Cerebellar cortex (tissue), 1 donor: ENCODE measurements at regions not wholly inside any gene's neighbourhood (a gene's known extent, or its start where the extent isn't known, plus 50 kb on each side); places are given as distances from the start of the nearest gene placed in this dataset.
A peak's percentile ranks its signal among the peaks of the same experiment; 100 is the strongest.

Experiments
- DNase-seq: peaks from one replicate; pipeline ENCODE4 v3.0.0-alpha.2; 2015; ENCODE audit warnings: low spot score

GRCh38 chr3:28099296-28099695 lies 142.1 kb upstream of the CMC1 start:
- no peak for DNase-seq

GRCh38 chr3:28101705-28102104 lies 139.7 kb upstream of the CMC1 start:
- DNase-seq, result no peak

GRCh38 chr3:28103861-28104260 lies 137.6 kb upstream of the CMC1 start:
- DNase-seq, result peak; percentile 96

- DNase-seq, result peak; percentile 88
Observed at GRCh38 chr3:28104896-28105534, 136.4 kb upstream of the CMC1 start.

- DNase-seq, result no peak
Observed at GRCh38 chr3:28109829-28110228, 131.6 kb upstream of the CMC1 start.

- DNase-seq, result peak; percentile 70
Observed at GRCh38 chr3:28110869-28111268, 130.6 kb upstream of the CMC1 start.

GRCh38 chr3:28114893-28115292 lies 126.5 kb upstream of the CMC1 start:
- no peak for DNase-seq

- DNase-seq, result no peak
Observed at GRCh38 chr3:28115316-28115715, 126.1 kb upstream of the CMC1 start.

GRCh38 chr3:28117598-28117997 lies 123.8 kb upstream of the CMC1 start:
- DNase-seq, result no peak

GRCh38 chr3:28118087-28118486 lies 123.3 kb upstream of the CMC1 start:
- DNase-seq, result no peak

- DNase-seq, result no peak
Observed at GRCh38 chr3:28122227-28122626, 119.2 kb upstream of the CMC1 start.

- no peak for DNase-seq
Observed at GRCh38 chr3:28124882-28125281, 116.5 kb upstream of the CMC1 start.

GRCh38 chr3:28125342-28125741 lies 116.1 kb upstream of the CMC1 start:
- no peak for DNase-seq

GRCh38 chr3:28130836-28131235 lies 110.6 kb upstream of the CMC1 start:
- no peak for DNase-seq

- DNase-seq, result no peak
Observed at GRCh38 chr3:28132941-28133340, 108.5 kb upstream of the CMC1 start.

- no peak for DNase-seq
Observed at GRCh38 chr3:28134198-28134597, 107.2 kb upstream of the CMC1 start.

GRCh38 chr3:28134792-28135375 lies 106.5 kb upstream of the CMC1 start:
- no peak for DNase-seq

GRCh38 chr3:28136607-28137216 lies 104.7 kb upstream of the CMC1 start:
- DNase-seq, result no peak

GRCh38 chr3:28138043-28138610 lies 103.3 kb upstream of the CMC1 start:
- no peak for DNase-seq

- DNase-seq, result no peak
Observed at GRCh38 chr3:28139288-28139687, 102.1 kb upstream of the CMC1 start.

- no peak for DNase-seq
Observed at GRCh38 chr3:28139967-28140634, 101.3 kb upstream of the CMC1 start.

GRCh38 chr3:28140664-28141063 lies 100.8 kb upstream of the CMC1 start:
- no peak for DNase-seq

- DNase-seq, result no peak
Observed at GRCh38 chr3:28149960-28150359, 91.5 kb upstream of the CMC1 start.
